Endothelial cell of umbilical vein (primary cell): ENCODE measurements at regions not wholly inside any gene's neighbourhood (a gene's known extent, or its start where the extent isn't known, plus 50 kb on each side); places are given as distances from the start of the nearest gene placed in this dataset.

Experiments
- BruUV-seq: library from RNA; stranded (reverse); fragments of 400-500 nt; replicated peaks from 2 replicates; lab custom pipeline; 2021; lab: Mats Ljungman, UMichigan
- CTCF ChIA-PET: fragments of 300-600, 350-600 bp; sonication (Branson Sonifier 250); formaldehyde crosslinking; loops from one replicate; lab custom pipeline; 2021; ENCODE audit warnings: antibody characterized with exemption, inconsistent platforms; lab: Charles Lee
- POLR2A ChIA-PET: fragments of 300-600, 350-600 bp; sonication (Branson Sonifier 250); formaldehyde crosslinking; loops from one replicate; lab custom pipeline; 2021; ENCODE audit warnings: antibody characterized with exemption, inconsistent platforms; lab: Charles Lee
- DNase-seq: peaks from one replicate; pipeline ENCODE4 v3.0.0-alpha.2; 2011; ENCODE audit warnings: low read depth, low spot score
- FAIRE-seq: peaks from 2 replicates; lab custom pipeline; 2011; peaks lifted over from hg19 to GRCh38; lab: Jason Lieb, UNC
- H2AFZ ChIP-seq: 2 replicates; pipeline ENCODE4 v1.6.0; 2012; ENCODE audit warnings: low read depth, low read length, control low read depth, inconsistent platforms
- H3K27ac ChIP-seq: 2 replicates; pipeline ENCODE4 v1.5.1; 2011; ENCODE audit warnings: low read depth, mild to moderate bottlenecking, control low read depth, low read length, moderate library complexity; ENCODE audit not compliant: insufficient read depth
- H3K27me3 ChIP-seq, 2 experiments: 2 replicates each; pipeline versions ENCODE4 v1.6.0 to v1.6.1; 2011; ENCODE audit warnings: low read length in 2 of 2, mixed read lengths in 1 of 2; ENCODE audit not compliant: control insufficient read depth in 2 of 2, insufficient read depth in 2 of 2
- H3K36me3 ChIP-seq, 2 experiments: 2 replicates in 1 of 2; 3 replicates in 1 of 2; pipeline ENCODE4 v1.5.1; 2011; ENCODE audit warnings: low read length in 2 of 2, mild to moderate bottlenecking in 1 of 2, moderate library complexity in 1 of 2; ENCODE audit not compliant: control insufficient read depth in 2 of 2, insufficient read depth in 2 of 2; ENCODE audit errors: extremely low read depth in 1 of 2
- H3K4me1 ChIP-seq: 3 replicates; pipeline ENCODE4 v1.5.1; 2011; ENCODE audit warnings: mild to moderate bottlenecking, low read length; ENCODE audit not compliant: control insufficient read depth, insufficient read depth; ENCODE audit errors: extremely low read depth
- H3K4me2 ChIP-seq: 2 replicates; pipeline ENCODE4 v1.6.1; 2011; ENCODE audit warnings: low read length, control low read depth, mixed read lengths; ENCODE audit not compliant: insufficient read depth
- H3K4me3 ChIP-seq, 3 experiments: fragments of 200-600 bp in 1 of 3; sonication (generic), shearing (Covaris generic) in 1 of 3; replicated peaks in 1 of 3; 2 replicates each; pipeline ENCODE4 v1.5.1; 2011 to 2016; ENCODE audit warnings: control low read depth in 3 of 3, low read length in 3 of 3, mild to moderate bottlenecking in 2 of 3, inconsistent platforms in 1 of 3, low read depth in 1 of 3, moderate library complexity in 1 of 3; ENCODE audit not compliant: insufficient read depth in 1 of 3
- H3K79me2 ChIP-seq: 2 replicates; pipeline ENCODE4 v1.6.0; 2012; ENCODE audit warnings: low read length, inconsistent platforms; ENCODE audit not compliant: control insufficient read depth, insufficient read depth
- H3K9ac ChIP-seq: replicated peaks from 2 replicates; pipeline ENCODE3; 2011; ENCODE audit warnings: low read length, control low read depth; ENCODE audit not compliant: insufficient read depth; ENCODE audit errors: extremely low read depth
- H3K9me1 ChIP-seq: replicated peaks from 3 replicates; pipeline ENCODE4 v1.6.0; 2011; ENCODE audit warnings: mild to moderate bottlenecking, low read length; ENCODE audit not compliant: control insufficient read depth, insufficient read depth; ENCODE audit errors: extremely low read depth
- H3K9me3 ChIP-seq: replicated peaks from 2 replicates; pipeline ENCODE4 v1.5.1; 2012; ENCODE audit warnings: low read length, inconsistent platforms; ENCODE audit not compliant: control insufficient read depth, insufficient read depth
- H4K20me1 ChIP-seq: replicated peaks from 2 replicates; pipeline ENCODE3; 2011; ENCODE audit warnings: mild to moderate bottlenecking, low read length; ENCODE audit not compliant: control insufficient read depth, insufficient read depth; ENCODE audit errors: extremely low read depth
- CTCF ChIP-seq, 2 donors: IDR thresholded peaks; 1 replicate in 1 of 2; 2 replicates in 1 of 2; pipeline ENCODE4 v1.5.1; 2011; ENCODE audit warnings: low read length in 2 of 2, mild to moderate bottlenecking in 2 of 2, moderate library complexity in 2 of 2, control low read depth in 1 of 2, inconsistent platforms in 1 of 2, low read depth in 1 of 2; ENCODE audit not compliant: insufficient read depth in 1 of 2; ENCODE audit errors: extremely low read depth in 1 of 2
- EZH2 ChIP-seq: IDR thresholded peaks from 2 replicates; pipeline ENCODE4 v1.6.1; 2012; ENCODE audit warnings: borderline replicate concordance, low read depth, mild to moderate bottlenecking, moderate library complexity, low read length, inconsistent platforms; ENCODE audit not compliant: severe bottlenecking
- FOS ChIP-seq: IDR thresholded peaks from 2 replicates; pipeline ENCODE4 v1.6.1; 2011; ENCODE audit warnings: mild to moderate bottlenecking, low read length, moderate library complexity, borderline replicate concordance; ENCODE audit not compliant: insufficient read depth
- GATA2 ChIP-seq: IDR thresholded peaks from 2 replicates; pipeline ENCODE4 v1.7.0; 2011; ENCODE audit warnings: low read depth, mild to moderate bottlenecking, moderate library complexity, mixed read lengths, low read length; ENCODE audit not compliant: insufficient read length, insufficient read depth
- JUN ChIP-seq: IDR thresholded peaks from 2 replicates; pipeline ENCODE4 v1.6.1; 2011; ENCODE audit warnings: borderline replicate concordance, low read depth; ENCODE audit not compliant: insufficient read length, insufficient read depth
- MAX ChIP-seq: IDR thresholded peaks from 2 replicates; pipeline ENCODE4 v1.6.1; 2011; ENCODE audit not compliant: insufficient read depth, insufficient read length
- MYC ChIP-seq: IDR thresholded peaks from one replicate; pipeline ENCODE4 v1.6.1; 2011; ENCODE audit warnings: mild to moderate bottlenecking, low read depth, low read length
- POLR2A ChIP-seq: IDR thresholded peaks from 2 replicates; pipeline ENCODE4 v1.6.1; 2012; ENCODE audit warnings: low read depth, mild to moderate bottlenecking, control low read depth, low read length
- POLR2AphosphoS5 ChIP-seq: IDR thresholded peaks from 2 replicates; pipeline ENCODE4 v1.6.1; 2012; ENCODE audit warnings: low read depth, mild to moderate bottlenecking, control low read depth, low read length, moderate library complexity; ENCODE audit not compliant: insufficient read depth
- dilution Hi-C: fragments of 300-500 bp; cut with MboI; formaldehyde crosslinking; loops from one replicate; pipeline ENCODE4 v1.15.0; 2019; ENCODE audit warnings: low sequenced_read_pairs; ENCODE audit not compliant: extremely low pct_ligation_motif_present
- intact Hi-C: fragments of 100-400 bp; cut with micrococcal nuclease; formaldehyde crosslinking; loops from one replicate; pipeline ENCODE4 v1.10.0; 2022

- FAIRE-seq (no peak), DNase-seq (no peak)
- ChIA-PET POLR2A (no interaction called here), CTCF (interaction anchor here (0.7 to 2.9 kb wide), 23 partner anchors 9 to 488 kb away, joined by 3 to 63 read pairs (median 5); partner anchors contain the start of genes FHIP1A, PRSS48 and SH3D19)
- dilution Hi-C loops (no loop called here), intact Hi-C loops (no loop called here)
- Histone ChIP-seq H3K9me3 (no peaks in the 10 kb centered on the region), H3K36me3 (no peaks in the 10 kb centered on the region), H2AFZ (no peak overlapping the region), H3K9ac (no peak overlapping the region), H3K4me2 (no peak overlapping the region), H4K20me1 (no peaks in the 10 kb centered on the region), H3K4me1 (no peaks in the 10 kb centered on the region), H3K9me1 (no peaks in the 10 kb centered on the region), H3K79me2 (no peaks in the 10 kb centered on the region), H3K27ac (no peak overlapping the region), H3K4me3 (no peak overlapping the region), H3K27me3 (peaks cover 0 to 7% of the 10 kb centered on the region in 2 experiments)
- no TSS peak for BruUV-seq
- TF ChIP-seq CTCF (IDR thresholded peaks at IDR 0.05; ENCODE audit: extremely low read depth in 1 of 2, insufficient read depth in 1 of 2, low read depth in 1 of 2, low read length in 2 of 2) (no peak), JUN (no peak), GATA2 (no peak), MAX (no peak), FOS (no peak), POLR2A (no peak), MYC (no peak), EZH2 (no peak), POLR2AphosphoS5 (no peak)
Measured at GRCh38 chr4:151603377-151603776, 157.4 kb downstream of the GATB start.
